Activated B cell treated with CpG ODN at 0.5 μM for 24 hours (primary cell): ENCODE measurements at regions not wholly inside any gene's neighbourhood (a gene's known extent, or its start where the extent isn't known, plus 50 kb on each side); places are given as distances from the start of the nearest gene placed in this dataset.
"Not testable (repeated sequence)": the region's sequence is repeated elsewhere in the genome, so short reads cannot be mapped to it uniquely, and the experiment has no call there.

ENCODE experiments used
- ATAC-seq: fragments of 200-7000 bp; cut with Tn5 transposase; one replicate; pipeline ENCODE4 v1.10.0; 2021; ENCODE audit warnings: low read depth, mild to moderate bottlenecking, moderate library complexity
- CTCF ChIA-PET: fragments of 350-600 bp; sonication (Branson Sonifier 250); formaldehyde crosslinking; loops from one replicate; lab custom pipeline; 2021; ENCODE audit warnings: antibody characterized with exemption; lab: Charles Lee
- POLR2A ChIA-PET: fragments of 350-600 bp; sonication (Branson Sonifier 250); formaldehyde crosslinking; loops from one replicate; lab custom pipeline; 2021; ENCODE audit warnings: antibody characterized with exemption; lab: Charles Lee
- DNase-seq: peaks from one replicate; pipeline ENCODE4 v3.0.0; 2022
- H3K27ac Mint-ChIP-seq: one replicate; pipeline ENCODE4 v1.8.0; 2020; ENCODE audit warnings: mixed read lengths
- H3K27me3 Mint-ChIP-seq: one replicate; pipeline ENCODE4 v1.8.0; 2021; ENCODE audit warnings: mixed read lengths
- H3K36me3 Mint-ChIP-seq: one replicate; pipeline ENCODE4 v1.8.0; 2021; ENCODE audit warnings: low read depth, mixed read lengths
- H3K4me1 Mint-ChIP-seq: one replicate; pipeline ENCODE4 v1.8.0; 2021; ENCODE audit warnings: mixed read lengths
- H3K4me3 Mint-ChIP-seq: one replicate; pipeline ENCODE4 v1.8.0; 2020; ENCODE audit warnings: mild to moderate bottlenecking, mixed read lengths
- H3K9me3 Mint-ChIP-seq: one replicate; pipeline ENCODE4 v1.8.0; 2020; ENCODE audit warnings: mixed read lengths
- intact Hi-C: fragments of 100-400 bp; cut with micrococcal nuclease; formaldehyde crosslinking; loops from one replicate; pipeline ENCODE4 v1.15.1; 2024
- TF ChIP-seq, protein P1 (sequence below): fragments of 200-600 bp; IDR thresholded peaks from one replicate; pipeline ENCODE4 v1.8.0; 2022; ENCODE audit warnings: antibody characterized with exemption, mild to moderate bottlenecking

GRCh38 chr3:164741869-164742268 lies 336.4 kb downstream of the SI start:
- intact Hi-C loops, result no loop called here
- no peaks in the 10 kb centered on the region for H3K4me1 Mint-ChIP-seq
- no peaks in the 10 kb centered on the region for H3K27me3 Mint-ChIP-seq
- no peak overlapping the region for H3K4me3 Mint-ChIP-seq
- peaks cover 9% of the 10 kb centered on the region for H3K9me3 Mint-ChIP-seq
- DNase-seq, result no peak
- H3K27ac Mint-ChIP-seq, result no peak overlapping the region
- H3K36me3 Mint-ChIP-seq, result no peaks in the 10 kb centered on the region
- TF ChIP-seq, protein P1, sequence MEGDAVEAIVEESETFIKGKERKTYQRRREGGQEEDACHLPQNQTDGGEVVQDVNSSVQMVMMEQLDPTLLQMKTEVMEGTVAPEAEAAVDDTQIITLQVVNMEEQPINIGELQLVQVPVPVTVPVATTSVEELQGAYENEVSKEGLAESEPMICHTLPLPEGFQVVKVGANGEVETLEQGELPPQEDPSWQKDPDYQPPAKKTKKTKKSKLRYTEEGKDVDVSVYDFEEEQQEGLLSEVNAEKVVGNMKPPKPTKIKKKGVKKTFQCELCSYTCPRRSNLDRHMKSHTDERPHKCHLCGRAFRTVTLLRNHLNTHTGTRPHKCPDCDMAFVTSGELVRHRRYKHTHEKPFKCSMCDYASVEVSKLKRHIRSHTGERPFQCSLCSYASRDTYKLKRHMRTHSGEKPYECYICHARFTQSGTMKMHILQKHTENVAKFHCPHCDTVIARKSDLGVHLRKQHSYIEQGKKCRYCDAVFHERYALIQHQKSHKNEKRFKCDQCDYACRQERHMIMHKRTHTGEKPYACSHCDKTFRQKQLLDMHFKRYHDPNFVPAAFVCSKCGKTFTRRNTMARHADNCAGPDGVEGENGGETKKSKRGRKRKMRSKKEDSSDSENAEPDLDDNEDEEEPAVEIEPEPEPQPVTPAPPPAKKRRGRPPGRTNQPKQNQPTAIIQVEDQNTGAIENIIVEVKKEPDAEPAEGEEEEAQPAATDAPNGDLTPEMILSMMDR, result no peak
- POLR2A ChIA-PET, result no interaction called here
- CTCF ChIA-PET, result no interaction called here
- no peak for ATAC-seq

GRCh38 chr3:164737174-164737573 lies 341.1 kb downstream of the SI start:
- CTCF ChIA-PET, result no interaction called here
- TF ChIP-seq, protein P1, result no peak
- DNase-seq (no peak), ATAC-seq (no peak)
- no peaks in the 10 kb centered on the region for H3K4me1 Mint-ChIP-seq
- H3K9me3 Mint-ChIP-seq, result peaks cover 5% of the 10 kb centered on the region
- POLR2A ChIA-PET, result no interaction called here
- H3K36me3 Mint-ChIP-seq, result no peaks in the 10 kb centered on the region
- H3K27ac Mint-ChIP-seq, result no peak overlapping the region
- intact Hi-C loops, result no loop called here
- H3K4me3 Mint-ChIP-seq, result no peak overlapping the region
- H3K27me3 Mint-ChIP-seq, result no peaks in the 10 kb centered on the region

DNA sequence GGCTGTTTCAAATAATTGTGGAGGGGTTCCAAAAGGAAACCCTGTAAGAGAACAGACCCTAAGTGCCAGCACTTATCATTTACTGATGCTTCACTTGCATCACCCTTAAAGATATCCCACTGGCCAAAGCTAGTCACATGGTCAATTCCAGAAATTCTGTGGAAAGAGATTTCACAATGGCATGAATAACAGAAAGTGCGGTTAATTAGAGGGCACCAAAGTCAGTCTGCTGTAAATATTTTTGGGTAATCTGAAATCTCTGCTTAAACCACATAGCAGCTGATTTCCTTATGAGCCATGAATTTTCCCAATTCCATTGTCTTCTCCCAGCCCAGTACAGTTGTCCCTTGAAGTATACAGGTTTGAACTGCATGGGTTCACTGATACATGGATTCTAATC lies 346.1 kb downstream of the SI start:
- no peak overlapping the region for H3K27ac Mint-ChIP-seq
- no peaks in the 10 kb centered on the region for H3K4me1 Mint-ChIP-seq
- TF ChIP-seq, protein P1, result no peak
- no peak overlapping the region for H3K4me3 Mint-ChIP-seq
- DNase-seq, result no peak
- POLR2A ChIA-PET, result no interaction called here
- intact Hi-C loops, result no loop called here
- H3K27me3 Mint-ChIP-seq, result no peaks in the 10 kb centered on the region
- CTCF ChIA-PET, result no interaction called here
- H3K36me3 Mint-ChIP-seq, result no peaks in the 10 kb centered on the region
- no peaks in the 10 kb centered on the region for H3K9me3 Mint-ChIP-seq
- ATAC-seq, result no peak

GRCh38 chr3:164730815-164731360 lies 347.4 kb downstream of the SI start:
- CTCF ChIA-PET, result no interaction called here
- no peaks in the 10 kb centered on the region for H3K36me3 Mint-ChIP-seq

DNA sequence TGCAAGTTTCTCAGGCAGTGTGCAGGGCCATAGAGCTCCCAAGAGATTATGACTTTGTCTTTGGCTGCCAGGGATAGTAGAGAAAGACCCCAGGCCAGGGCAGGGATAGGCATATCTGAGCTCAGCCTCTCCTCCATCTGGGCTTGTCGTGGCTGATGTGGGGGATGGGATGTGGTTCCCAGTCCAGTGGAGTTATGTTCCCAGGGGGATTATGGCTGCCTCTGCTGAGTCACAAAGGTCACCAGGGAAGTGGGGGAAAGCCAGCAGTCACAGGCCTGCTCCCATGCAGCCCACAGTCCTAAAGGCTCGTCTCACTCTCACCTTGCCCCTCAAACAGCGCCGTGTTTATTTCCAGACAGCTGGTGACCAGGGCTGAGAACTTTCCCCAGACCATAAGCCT lies 354.9 kb downstream of the SI start:
- no peak overlapping the region for H3K4me3 Mint-ChIP-seq
- intact Hi-C loops, result no loop called here
- TF ChIP-seq, protein P1, result no peak
- ChIA-PET POLR2A (no interaction called here), CTCF (no interaction called here)
- ATAC-seq (no peak), DNase-seq (no peak)
- H3K27ac Mint-ChIP-seq, result no peak overlapping the region
- H3K4me1 Mint-ChIP-seq, result no peaks in the 10 kb centered on the region
- peaks cover 2% of the 10 kb centered on the region for H3K9me3 Mint-ChIP-seq
- H3K36me3 Mint-ChIP-seq, result no peaks in the 10 kb centered on the region
- no peaks in the 10 kb centered on the region for H3K27me3 Mint-ChIP-seq

More at GRCh38 chr3:164730815-164731360, 347.4 kb downstream of the SI start:
- no peak overlapping the region for H3K4me3 Mint-ChIP-seq
- H3K27ac Mint-ChIP-seq, result no peak overlapping the region
- POLR2A ChIA-PET, result no interaction called here
- TF ChIP-seq, protein P1, result no peak
- DNase-seq (no peak), ATAC-seq (no peak)
- no peaks in the 10 kb centered on the region for H3K9me3 Mint-ChIP-seq
- no peaks in the 10 kb centered on the region for H3K27me3 Mint-ChIP-seq
- no peaks in the 10 kb centered on the region for H3K4me1 Mint-ChIP-seq
- intact Hi-C loops, result no loop called here

- DNase-seq, H3K4me3 Mint-ChIP-seq, H3K36me3 Mint-ChIP-seq, POLR2A ChIA-PET, H3K27me3 Mint-ChIP-seq, intact Hi-C loops, ATAC-seq, CTCF ChIA-PET, H3K27ac Mint-ChIP-seq, H3K4me1 Mint-ChIP-seq, H3K9me3 Mint-ChIP-seq: not testable (repeated sequence)
Observed at GRCh38 chr3:164702808-164703207, 375.5 kb downstream of the SI start.
